ENCODE measurements at regions not wholly inside any gene's neighbourhood (a gene's known extent, or its start where the extent isn't known, plus 50 kb on each side); places are given as distances from the start of the nearest gene placed in this dataset.
"Not testable (repeated sequence)": the region's sequence is repeated elsewhere in the genome, so short reads cannot be mapped to it uniquely, and the experiment has no call there.

GRCh38 chr11:81966340-81966739 lies 767.3 kb downstream of the FAM181B start:
- Histone ChIP-seq H3K36me3 (replicated peaks; ENCODE audit: insufficient read depth, low read depth) (no peaks in the 10 kb centered on the region), H3K27ac (no peak overlapping the region), H3K4me3 (no peak overlapping the region), H4K20me1 (ENCODE audit: insufficient read depth, poor library complexity, severe bottlenecking) (no peaks in the 10 kb centered on the region), H3K79me2 (no peaks in the 10 kb centered on the region), H3K4me2 (no peak overlapping the region), H3K4me1 (ENCODE audit: insufficient read depth) (no peaks in the 10 kb centered on the region), H2AFZ (no peak overlapping the region), H3K9me3 (ENCODE audit: low read depth) (no peaks in the 10 kb centered on the region), H3K9me2 (replicated peaks; ENCODE audit: insufficient read depth) (no peaks in the 10 kb centered on the region), H3K27me3 (no peaks in the 10 kb centered on the region)
- TF ChIP-seq CTCF (IDR thresholded peaks at IDR 0.05; ENCODE audit: poor library complexity), result no peak
- no peak for TF ChIP-seq EZH2 (IDR thresholded peaks at IDR 0.05; ENCODE audit: borderline replicate concordance)
- TF ChIP-seq EZH2phosphoT487 (IDR thresholded peaks at IDR 0.05; ENCODE audit: low read depth, severe bottlenecking, unreplicated experiment), result no peak
- 92% methylated on average over 3 of the region's 3 CpGs for WGBS (ENCODE audit: low lambda C conversion rate, missing lambda C conversion rate)
- DNase-seq (ENCODE audit: low spot score), result no peak

- TF ChIP-seq CTCF (IDR thresholded peaks at IDR 0.05; ENCODE audit: poor library complexity), result peak; percentile 28
- TF ChIP-seq EZH2phosphoT487 (IDR thresholded peaks at IDR 0.05; ENCODE audit: low read depth, severe bottlenecking, unreplicated experiment), result no peak
- TF ChIP-seq EZH2 (IDR thresholded peaks at IDR 0.05; ENCODE audit: borderline replicate concordance), result no peak
- no peaks in the 10 kb centered on the region for H3K4me1 ChIP-seq (ENCODE audit: insufficient read depth)
- DNase-seq (ENCODE audit: low spot score), result no peak
- H3K36me3 ChIP-seq (replicated peaks; ENCODE audit: insufficient read depth, low read depth), result no peaks in the 10 kb centered on the region
- H3K27me3 ChIP-seq, result no peaks in the 10 kb centered on the region
- no peak overlapping the region for H3K27ac ChIP-seq
- no peaks in the 10 kb centered on the region for H4K20me1 ChIP-seq (ENCODE audit: insufficient read depth, poor library complexity, severe bottlenecking)
- H3K9me3 ChIP-seq (ENCODE audit: low read depth), result no peaks in the 10 kb centered on the region
- H3K4me2 ChIP-seq, result no peak overlapping the region
- 41% methylated on average over 3 of the region's 3 CpGs for whole genome bisulfite sequencing (ENCODE audit: low lambda C conversion rate, missing lambda C conversion rate)
- no peaks in the 10 kb centered on the region for H3K9me2 ChIP-seq (replicated peaks; ENCODE audit: insufficient read depth)
- H2AFZ ChIP-seq, result no peak overlapping the region
- H3K79me2 ChIP-seq, result no peaks in the 10 kb centered on the region
- no peak overlapping the region for H3K4me3 ChIP-seq
Measured at GRCh38 chr11:81963018-81963417, 770.6 kb downstream of the FAM181B start.

- Histone ChIP-seq H3K27me3 (no peaks in the 10 kb centered on the region), H3K27ac (no peak overlapping the region), H3K4me2 (no peak overlapping the region), H2AFZ (no peak overlapping the region), H3K79me2 (no peaks in the 10 kb centered on the region), H3K4me3 (no peak overlapping the region), H4K20me1 (ENCODE audit: insufficient read depth, poor library complexity, severe bottlenecking) (no peaks in the 10 kb centered on the region), H3K4me1 (ENCODE audit: insufficient read depth) (no peaks in the 10 kb centered on the region), H3K36me3 (replicated peaks; ENCODE audit: insufficient read depth, low read depth) (no peaks in the 10 kb centered on the region), H3K9me3 (ENCODE audit: low read depth) (no peaks in the 10 kb centered on the region), H3K9me2 (replicated peaks; ENCODE audit: insufficient read depth) (no peaks in the 10 kb centered on the region)
- WGBS (ENCODE audit: low lambda C conversion rate, missing lambda C conversion rate), result 74% methylated on average over 3 of the region's 3 CpGs
- DNase-seq (ENCODE audit: low spot score), result no peak
- no peak for TF ChIP-seq CTCF (IDR thresholded peaks at IDR 0.05; ENCODE audit: poor library complexity)
- no peak for TF ChIP-seq EZH2 (IDR thresholded peaks at IDR 0.05; ENCODE audit: borderline replicate concordance)
- no peak for TF ChIP-seq EZH2phosphoT487 (IDR thresholded peaks at IDR 0.05; ENCODE audit: low read depth, severe bottlenecking, unreplicated experiment)
Measured at GRCh38 chr11:81960443-81960842, 773.2 kb downstream of the FAM181B start.

- H3K27me3 ChIP-seq, result no peaks in the 10 kb centered on the region
- H3K79me2 ChIP-seq, result no peaks in the 10 kb centered on the region
- no peaks in the 10 kb centered on the region for H4K20me1 ChIP-seq (ENCODE audit: insufficient read depth, poor library complexity, severe bottlenecking)
- no peaks in the 10 kb centered on the region for H3K9me3 ChIP-seq (ENCODE audit: low read depth)
- H3K9me2 ChIP-seq (replicated peaks; ENCODE audit: insufficient read depth), result no peaks in the 10 kb centered on the region
- no peak for DNase-seq (ENCODE audit: low spot score)
- H3K27ac ChIP-seq, result no peak overlapping the region
- H3K36me3 ChIP-seq (replicated peaks; ENCODE audit: insufficient read depth, low read depth), result no peaks in the 10 kb centered on the region
- H2AFZ ChIP-seq, result no peak overlapping the region
- H3K4me1 ChIP-seq (ENCODE audit: insufficient read depth), result no peaks in the 10 kb centered on the region
- WGBS (ENCODE audit: low lambda C conversion rate, missing lambda C conversion rate), result 37% methylated on average over 2 of the region's 2 CpGs
- H3K4me3 ChIP-seq, result no peak overlapping the region
- TF ChIP-seq EZH2phosphoT487 (IDR thresholded peaks at IDR 0.05; ENCODE audit: low read depth, severe bottlenecking, unreplicated experiment) (no peak), EZH2 (IDR thresholded peaks at IDR 0.05; ENCODE audit: borderline replicate concordance) (no peak), CTCF (IDR thresholded peaks at IDR 0.05; ENCODE audit: poor library complexity) (no peak)
- no peak overlapping the region for H3K4me2 ChIP-seq
Measured at GRCh38 chr11:81959341-81959740, 774.3 kb downstream of the FAM181B start.

GRCh38 chr11:81954301-81954700 lies 779.4 kb downstream of the FAM181B start:
- 96% methylated on average over 6 of the region's 6 CpGs for WGBS (ENCODE audit: low lambda C conversion rate, missing lambda C conversion rate)
- not testable (repeated sequence) for H3K4me2 ChIP-seq

More at GRCh38 chr11:81954301-81954700, 779.4 kb downstream of the FAM181B start:
- not testable (repeated sequence) for H4K20me1 ChIP-seq (ENCODE audit: insufficient read depth, poor library complexity, severe bottlenecking); H3K79me2 ChIP-seq; H3K4me1 ChIP-seq (ENCODE audit: insufficient read depth); H3K9me3 ChIP-seq (ENCODE audit: low read depth); DNase-seq (ENCODE audit: low spot score); H3K9me2 ChIP-seq (replicated peaks; ENCODE audit: insufficient read depth); H3K4me3 ChIP-seq; H3K36me3 ChIP-seq (replicated peaks; ENCODE audit: insufficient read depth, low read depth); H3K27ac ChIP-seq; H3K27me3 ChIP-seq; H2AFZ ChIP-seq
